T-helper 1 cell treated with Interleukin-12 subunit alpha and Interleukin-12 subunit beta and Interleukin-4 antibody, amounts not matched to agents 30 ng/mL and 1 ng/mL, for 36 hours (primary cell): ENCODE measurements at regions not wholly inside any gene's neighbourhood (a gene's known extent, or its start where the extent isn't known, plus 50 kb on each side); places are given as distances from the start of the nearest gene placed in this dataset.

ENCODE experiments used
- intact Hi-C: fragments of 100-400 bp; cut with micrococcal nuclease; formaldehyde crosslinking; loops from one replicate; pipeline ENCODE4 v1.15.1; 2024

GRCh38 chr13:26456650-26457049, 100.8 kb upstream of the WASF3 start:
- intact Hi-C loops = no loop called here

- intact Hi-C loops = no loop called here
These were observed 100.3 kb upstream of the WASF3 start for GRCh38 chr13:26457212-26457611.

GRCh38 chr13:26458196-26458749, 99.2 kb upstream of the WASF3 start:
- intact Hi-C loops = no loop called here

DNA sequence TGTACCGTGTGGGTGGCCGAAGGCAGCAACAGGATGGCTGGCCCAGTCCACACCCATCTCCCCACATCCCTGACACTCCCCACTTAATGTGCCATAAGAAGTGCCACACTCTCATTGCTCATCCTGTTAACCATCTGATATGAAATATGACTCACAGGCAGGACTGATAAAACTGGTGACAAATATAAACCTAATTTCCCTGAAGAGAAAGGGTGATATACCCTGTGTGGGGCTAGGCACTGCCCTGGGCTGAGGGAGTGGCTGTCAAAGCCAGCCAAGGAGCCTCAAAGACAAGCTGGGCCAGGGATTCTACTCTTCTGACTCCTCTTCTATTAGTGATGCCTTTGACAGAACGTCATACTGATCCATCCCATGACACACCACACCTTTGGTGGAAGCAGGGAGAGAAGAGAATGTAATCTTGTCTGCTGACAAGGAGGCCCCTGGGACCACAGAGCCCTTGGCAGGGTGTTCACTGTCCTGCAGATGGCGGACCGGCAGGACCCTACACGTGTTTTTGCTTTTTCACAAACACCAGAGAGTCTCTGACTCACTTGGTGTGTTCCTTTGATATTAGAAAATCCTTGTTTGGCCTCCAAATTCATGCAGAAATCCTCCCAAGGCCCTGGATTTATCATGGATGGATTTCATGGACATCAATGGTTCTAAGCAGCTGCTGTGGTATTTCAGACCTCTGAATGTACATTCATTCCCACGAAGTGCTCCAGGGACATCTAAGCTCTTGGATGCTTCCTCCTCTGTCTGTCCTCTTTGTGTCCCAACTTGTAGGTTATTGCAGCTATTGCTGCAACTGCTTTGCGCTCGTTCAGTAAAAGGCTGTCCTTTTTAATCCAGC, 98.0 kb upstream of the WASF3 start:
- intact Hi-C loops = no loop called here

- intact Hi-C loops = no loop called here
These were observed 96.8 kb upstream of the WASF3 start for GRCh38 chr13:26460648-26461047.

DNA sequence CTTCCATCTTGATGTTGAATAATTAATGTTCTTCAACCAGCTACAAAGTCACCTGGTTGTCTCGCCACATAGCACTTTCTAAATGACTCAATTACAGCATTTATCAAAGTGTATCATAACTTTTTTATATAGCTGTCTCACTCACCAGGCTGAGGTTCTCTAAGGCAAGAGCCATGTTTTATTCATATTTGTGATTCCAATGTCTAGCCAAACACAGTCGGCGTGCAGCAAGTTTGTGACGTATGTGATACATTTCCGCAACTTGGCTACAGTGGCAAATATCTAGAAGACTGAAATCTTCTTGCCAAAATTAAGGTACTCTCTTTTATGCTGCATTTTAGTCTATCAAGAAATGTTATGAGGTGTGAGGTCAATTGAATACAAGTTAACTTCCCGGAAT, 94.2 kb upstream of the WASF3 start:
- intact Hi-C loops = no loop called here

- intact Hi-C loops = no loop called here
These were observed 93.6 kb upstream of the WASF3 start for GRCh38 chr13:26463848-26464247.

DNA sequence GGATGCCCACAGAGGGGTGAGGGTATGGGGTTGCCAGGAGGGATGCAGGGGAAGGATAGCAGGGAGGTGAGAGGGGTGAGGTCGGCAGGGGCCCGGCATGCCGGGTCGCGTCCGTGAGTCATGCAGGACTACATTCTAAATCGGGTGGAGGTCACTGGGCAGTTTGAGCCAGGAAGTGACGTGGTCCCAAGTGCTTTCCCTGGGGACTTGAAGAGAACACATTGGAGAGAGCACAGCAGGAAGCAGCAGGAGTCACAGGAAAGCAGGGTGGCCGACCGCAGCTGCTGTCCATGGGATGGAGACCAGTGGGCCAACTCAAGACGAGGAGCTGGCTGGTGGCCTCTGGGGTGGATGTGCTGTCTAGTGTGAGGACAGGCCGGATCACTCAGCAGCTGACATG, 92.0 kb upstream of the WASF3 start:
- intact Hi-C loops = no loop called here

GRCh38 chr13:26465954-26466353, 91.5 kb upstream of the WASF3 start:
- intact Hi-C loops = no loop called here

DNA sequence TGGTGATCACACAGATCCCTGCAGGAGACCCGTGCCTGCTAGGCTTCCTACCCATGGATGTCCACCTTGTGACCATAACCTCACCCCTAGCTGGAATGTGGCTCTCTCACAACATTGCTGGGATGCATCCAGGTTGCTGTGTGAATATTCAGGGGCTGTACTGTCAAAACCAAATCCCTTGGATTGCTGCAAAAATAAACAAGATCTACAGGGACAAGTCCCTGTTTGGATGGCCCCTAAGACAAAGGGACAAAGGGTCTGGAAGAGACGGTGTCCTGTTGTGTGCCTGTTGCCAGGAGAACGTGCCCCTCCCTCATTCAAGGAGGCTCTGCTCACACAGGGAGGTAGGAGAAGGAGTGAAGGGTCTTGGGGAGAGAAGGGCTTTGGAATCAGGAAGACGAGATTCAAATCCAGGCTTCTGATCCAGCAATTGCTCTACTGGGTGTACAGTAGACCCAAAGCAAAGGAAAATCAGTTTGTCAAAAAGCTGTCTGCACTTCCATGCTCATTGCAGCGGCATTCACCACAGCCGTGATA, 89.2 kb upstream of the WASF3 start:
- intact Hi-C loops = no loop called here

GRCh38 chr13:26469602-26470001, 87.9 kb upstream of the WASF3 start:
- intact Hi-C loops = no loop called here

DNA sequence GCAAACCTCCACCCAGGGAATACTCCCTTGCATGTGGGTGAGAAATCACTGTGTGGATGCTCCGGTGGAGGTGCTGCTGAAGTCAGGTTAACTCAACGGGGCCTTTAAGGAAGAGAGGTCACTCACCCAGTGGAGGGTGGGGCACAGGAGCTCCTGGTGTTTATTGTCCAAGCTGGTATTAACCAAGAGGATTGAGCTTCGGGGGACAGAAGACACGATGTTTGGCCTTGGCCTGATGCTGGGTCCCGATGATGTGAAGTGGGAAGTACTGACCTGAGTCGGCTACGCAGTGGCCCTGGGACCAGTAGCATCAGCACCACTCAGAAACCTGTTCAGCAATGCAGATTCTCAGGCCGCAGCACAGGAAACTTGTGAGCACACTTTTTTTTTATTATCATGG, 85.7 kb upstream of the WASF3 start:
- intact Hi-C loops = no loop called here

DNA sequence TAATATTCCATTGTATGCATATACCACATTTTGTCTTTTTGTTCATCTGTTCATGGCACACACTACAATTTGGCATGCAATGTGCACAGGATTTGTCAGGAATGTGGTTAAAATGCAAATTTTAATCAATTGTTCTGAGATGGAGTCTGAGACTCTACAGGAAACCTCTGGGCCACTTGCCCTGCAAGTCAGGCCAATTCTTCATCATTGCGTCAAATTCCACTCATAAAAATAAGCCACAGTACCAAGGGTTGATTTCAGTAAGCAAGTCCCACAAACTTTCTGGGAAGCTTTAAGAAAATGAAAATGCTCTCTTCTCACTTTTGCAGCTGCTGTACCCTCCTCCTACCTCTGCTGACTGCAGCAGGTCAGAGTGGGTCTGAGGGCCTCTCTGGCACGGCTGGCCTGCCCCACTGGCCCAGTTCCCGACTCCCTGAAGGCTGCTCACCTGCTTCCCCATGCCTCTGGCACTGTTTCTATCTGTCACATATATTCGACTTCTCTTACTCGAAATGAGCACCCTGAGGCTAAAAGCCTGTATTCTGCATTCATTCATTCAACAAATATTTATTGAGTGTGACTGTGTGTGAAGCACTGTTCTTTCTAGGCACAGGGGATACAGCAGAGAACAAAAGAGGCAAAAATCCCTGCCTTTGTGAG, 83.8 kb upstream of the WASF3 start:
- intact Hi-C loops = no loop called here

DNA sequence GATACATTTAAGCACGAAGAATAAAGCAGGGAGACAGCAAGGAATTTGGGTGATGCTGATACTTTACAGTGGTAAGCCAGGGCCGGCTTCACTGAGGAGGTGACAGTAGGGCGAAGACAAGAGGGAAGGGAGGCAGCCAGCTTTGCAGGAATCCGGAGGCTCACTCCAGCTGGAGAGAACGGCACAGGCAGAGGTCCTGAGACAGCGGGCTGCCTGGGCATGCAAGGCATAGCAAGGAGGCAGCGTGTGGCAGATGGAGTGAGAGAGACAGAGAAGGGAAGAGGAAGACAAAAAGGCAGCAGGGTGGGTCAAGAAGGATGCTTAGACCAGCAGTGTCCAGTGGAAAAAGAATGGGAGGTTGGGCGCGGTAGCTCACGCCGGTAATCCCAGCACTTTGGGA, 83.2 kb upstream of the WASF3 start:
- intact Hi-C loops = no loop called here

- intact Hi-C loops = no loop called here
These were observed 82.0 kb upstream of the WASF3 start for GRCh38 chr13:26475176-26476110.

DNA sequence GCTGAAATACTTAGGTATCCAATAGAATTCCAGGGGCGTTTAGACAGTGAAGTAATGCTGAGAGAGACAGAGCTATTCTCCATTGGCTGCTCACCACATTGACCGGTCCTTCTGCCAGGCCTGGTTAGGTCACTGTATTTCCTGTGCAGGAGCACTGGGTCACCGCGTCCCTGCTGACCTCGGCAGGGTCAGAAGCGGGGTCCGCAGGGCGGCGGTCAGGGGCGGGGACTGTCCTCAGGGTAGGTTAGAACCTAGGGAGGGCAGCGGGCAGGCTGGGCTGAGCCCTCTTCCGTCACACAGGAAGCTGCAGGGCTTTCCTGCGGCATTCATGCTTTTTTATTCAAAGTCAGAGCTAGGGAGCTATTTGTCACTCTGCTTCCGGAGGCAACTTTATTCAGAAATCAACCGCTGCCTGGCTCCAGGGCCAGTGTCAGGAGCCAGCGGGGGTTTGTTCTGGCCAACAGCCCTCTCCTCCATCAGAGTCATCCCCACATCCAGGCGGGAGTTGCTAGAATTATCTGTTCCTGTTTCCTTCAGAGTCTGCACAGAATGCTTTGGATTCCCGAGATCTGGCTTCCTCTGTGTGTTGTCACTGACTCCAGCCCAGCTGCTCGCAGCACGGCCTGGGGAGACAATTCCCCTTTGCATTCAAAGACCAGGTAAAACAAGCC, 81.2 kb upstream of the WASF3 start:
- intact Hi-C loops = no loop called here

DNA sequence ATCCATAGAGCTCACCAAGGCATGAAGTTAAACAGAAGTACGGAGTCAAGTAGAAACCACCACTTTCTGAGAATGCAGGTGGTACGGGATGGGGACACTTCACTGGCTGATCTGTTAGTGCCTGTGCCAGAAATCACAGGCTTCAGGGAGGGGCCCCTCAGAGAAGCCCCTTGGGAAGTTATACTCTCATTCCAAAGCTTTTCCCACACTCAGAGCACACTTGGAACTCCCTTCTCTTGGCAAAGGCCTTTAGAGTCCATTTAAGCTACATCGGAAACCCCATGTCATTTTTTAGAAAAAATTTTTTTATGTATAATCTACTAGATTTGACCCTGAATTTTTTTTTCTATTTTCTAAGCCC, 80.7 kb upstream of the WASF3 start:
- intact Hi-C loops = no loop called here

DNA sequence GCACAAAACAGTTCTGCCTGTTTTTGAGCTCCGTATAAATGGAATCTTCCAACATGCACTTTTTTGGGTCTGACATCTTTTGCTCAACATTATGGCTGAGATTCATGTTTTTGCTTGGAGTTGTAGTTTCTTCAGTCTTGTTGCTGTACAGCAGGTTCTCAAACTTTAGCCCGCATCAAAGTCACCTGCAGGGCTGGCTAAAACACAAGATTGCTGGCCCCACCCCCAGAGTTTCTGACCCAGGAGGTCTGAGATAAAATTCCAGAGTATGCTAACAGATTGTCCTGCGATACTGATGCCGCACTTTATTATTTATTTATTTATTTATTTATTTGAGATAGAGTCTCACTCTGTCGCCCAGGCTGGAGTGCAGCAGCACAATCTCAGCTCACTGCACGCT, 79.8 kb upstream of the WASF3 start:
- intact Hi-C loops = no loop called here

DNA sequence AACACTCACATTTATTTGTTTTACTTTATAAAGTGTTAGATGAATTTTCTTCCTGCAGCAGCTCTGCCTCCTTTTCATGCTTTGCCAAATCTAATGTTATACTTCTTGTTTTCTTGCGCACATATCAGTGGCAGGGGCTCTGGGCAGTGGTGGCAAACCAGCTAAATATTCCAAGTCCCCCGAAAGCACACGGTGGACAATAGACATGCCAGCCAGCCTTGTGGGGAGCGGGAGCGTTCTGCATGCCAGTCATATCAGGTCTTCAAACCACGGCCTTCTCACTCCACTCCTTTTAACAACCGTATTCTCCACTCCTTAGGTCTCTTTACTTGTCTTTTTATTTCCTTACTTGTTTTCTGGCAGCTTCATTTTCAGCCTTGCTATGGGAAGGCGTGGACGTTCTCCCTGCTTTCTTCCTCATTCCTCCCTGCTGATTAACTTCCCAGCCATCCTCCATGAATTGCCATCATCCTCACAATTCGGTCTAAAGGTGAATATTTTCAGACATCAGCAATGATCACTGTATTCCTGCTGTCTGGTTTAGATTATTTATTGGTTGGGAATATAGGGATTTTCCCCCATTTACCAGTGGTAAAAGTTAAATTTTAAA, 77.1 kb upstream of the WASF3 start:
- intact Hi-C loops = no loop called here

DNA sequence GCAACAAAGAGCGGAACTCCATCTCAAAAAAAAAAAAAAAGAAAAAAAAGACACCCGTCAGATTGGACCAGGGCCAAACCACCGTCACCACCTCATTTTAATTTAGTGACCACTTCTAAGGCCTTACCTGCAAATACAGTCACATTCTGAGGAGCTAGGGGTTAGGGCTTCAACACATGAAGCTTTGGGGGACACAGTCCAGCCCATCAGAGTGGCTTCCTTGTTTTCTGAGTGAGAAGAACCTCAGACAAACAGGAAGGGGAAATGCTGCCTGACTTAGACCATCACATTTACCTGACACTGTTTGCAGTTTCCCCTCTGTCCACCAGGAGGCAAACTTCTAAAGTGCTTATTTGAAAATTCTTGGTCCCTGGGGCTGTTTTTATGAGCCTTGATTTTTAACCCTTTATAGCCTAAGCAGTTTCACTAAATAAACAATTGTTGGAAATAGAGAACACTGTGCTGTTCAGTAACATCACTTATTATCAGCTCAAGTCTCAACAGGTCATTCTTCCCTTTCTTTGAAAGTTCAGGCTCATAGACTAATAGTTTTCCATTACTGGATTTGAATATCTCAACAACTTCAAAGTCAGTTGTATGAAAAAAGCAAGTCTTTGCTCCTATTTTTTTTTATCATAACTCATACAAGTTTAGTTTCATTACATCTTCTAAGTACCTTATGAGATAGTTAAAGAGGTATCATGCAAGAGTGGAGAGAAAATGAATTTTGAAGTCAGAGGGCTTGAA, 74.9 kb upstream of the WASF3 start:
- intact Hi-C loops = loop anchor here (1.0 kb wide), 7 partner anchors 14 to 448 kb away; partner anchors contain the start of gene CDK8
